HEK293T (cell line): ENCODE measurements at regions not wholly inside any gene's neighbourhood (a gene's known extent, or its start where the extent isn't known, plus 50 kb on each side); places are given as distances from the start of the nearest gene placed in this dataset.

Experiments
- ARNT ChIP-seq: fragments of 450-650 bp; IDR thresholded peaks from 2 replicates; pipeline ENCODE4 v1.6.1; 2017; ENCODE audit warnings: mild to moderate bottlenecking
- BHLHE40 ChIP-seq: fragments of 450-650 bp; IDR thresholded peaks from 2 replicates; pipeline ENCODE4 v1.6.1; 2016; ENCODE audit warnings: mild to moderate bottlenecking, moderate library complexity, borderline replicate concordance
- CTBP1 ChIP-seq: fragments of 450-650 bp; IDR thresholded peaks from 2 replicates; pipeline ENCODE4 v1.6.1; 2016; ENCODE audit warnings: borderline replicate concordance
- ELF4 ChIP-seq: fragments of 450-650 bp; IDR thresholded peaks from 2 replicates; pipeline ENCODE4 v1.6.1; 2017; ENCODE audit warnings: antibody characterized with exemption
- FOXA1 ChIP-seq: fragments of 450-650 bp; IDR thresholded peaks from 2 replicates; pipeline ENCODE4 v1.6.1; 2016; ENCODE audit warnings: mild to moderate bottlenecking
- FOXK2 ChIP-seq: fragments of 450-650 bp; IDR thresholded peaks from 2 replicates; pipeline ENCODE4 v1.6.1; 2016; ENCODE audit warnings: mild to moderate bottlenecking
- FOXM1 ChIP-seq: fragments of 450-650 bp; IDR thresholded peaks from 2 replicates; pipeline ENCODE4 v1.6.1; 2017; ENCODE audit warnings: mild to moderate bottlenecking, borderline replicate concordance
- HDGF ChIP-seq: fragments of 450-650 bp; IDR thresholded peaks from 2 replicates; pipeline ENCODE4 v1.6.1; 2017; ENCODE audit warnings: antibody characterized with exemption, borderline replicate concordance
- L3MBTL2 ChIP-seq: fragments of 450-650 bp; conservative IDR thresholded peaks from 2 replicates; pipeline ENCODE4 v1.6.1; 2016; ENCODE audit warnings: mild to moderate bottlenecking
- NFRKB ChIP-seq: fragments of 450-650 bp; IDR thresholded peaks from 2 replicates; pipeline ENCODE4 v1.6.1; 2016; ENCODE audit warnings: mild to moderate bottlenecking, moderate library complexity
- SP1 ChIP-seq: fragments of 450-650 bp; IDR thresholded peaks from 2 replicates; pipeline ENCODE4 v1.6.1; 2017
- SUZ12 ChIP-seq: fragments of 450-650 bp; IDR thresholded peaks from 2 replicates; pipeline ENCODE4 v1.6.1; 2016; ENCODE audit warnings: mild to moderate bottlenecking
- ZNF384 ChIP-seq: fragments of 450-650 bp; IDR thresholded peaks from 2 replicates; pipeline ENCODE4 v1.6.1; 2016
- TF ChIP-seq, protein P1 (sequence below): fragments of 450-650 bp; IDR thresholded peaks from 2 replicates; pipeline ENCODE4 v1.6.1; 2016

GRCh38 chr6:40910260-40910893, 128.6 kb downstream of the UNC5CL start:
- TF ChIP-seq SP1 = no peak
- no peak for TF ChIP-seq BHLHE40
- TF ChIP-seq SUZ12 = no peak
- TF ChIP-seq FOXM1 = no peak
- TF ChIP-seq L3MBTL2 = no peak
- no peak for TF ChIP-seq ZNF384
- no peak for TF ChIP-seq HDGF
- TF ChIP-seq FOXA1 = no peak
- TF ChIP-seq ELF4 = no peak
- TF ChIP-seq, protein P1, sequence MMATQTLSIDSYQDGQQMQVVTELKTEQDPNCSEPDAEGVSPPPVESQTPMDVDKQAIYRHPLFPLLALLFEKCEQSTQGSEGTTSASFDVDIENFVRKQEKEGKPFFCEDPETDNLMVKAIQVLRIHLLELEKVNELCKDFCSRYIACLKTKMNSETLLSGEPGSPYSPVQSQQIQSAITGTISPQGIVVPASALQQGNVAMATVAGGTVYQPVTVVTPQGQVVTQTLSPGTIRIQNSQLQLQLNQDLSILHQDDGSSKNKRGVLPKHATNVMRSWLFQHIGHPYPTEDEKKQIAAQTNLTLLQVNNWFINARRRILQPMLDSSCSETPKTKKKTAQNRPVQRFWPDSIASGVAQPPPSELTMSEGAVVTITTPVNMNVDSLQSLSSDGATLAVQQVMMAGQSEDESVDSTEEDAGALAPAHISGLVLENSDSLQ = no peak
- TF ChIP-seq FOXK2 = no peak
- no peak for TF ChIP-seq ARNT
- TF ChIP-seq NFRKB = no peak
- no peak for TF ChIP-seq CTBP1
